Amygdala (tissue), 56 donors: ENCODE measurements at regions not wholly inside any gene's neighbourhood (a gene's known extent, or its start where the extent isn't known, plus 50 kb on each side); places are given as distances from the start of the nearest gene placed in this dataset.
"Not testable (repeated sequence)": the region's sequence is repeated elsewhere in the genome, so short reads cannot be mapped to it uniquely, and the experiment has no call there.

Source experiments
- DNase-seq, 56 donors: peaks; one replicate each; lab custom pipeline; 2025; lab: John Stamatoyannopoulos, UW

DNA sequence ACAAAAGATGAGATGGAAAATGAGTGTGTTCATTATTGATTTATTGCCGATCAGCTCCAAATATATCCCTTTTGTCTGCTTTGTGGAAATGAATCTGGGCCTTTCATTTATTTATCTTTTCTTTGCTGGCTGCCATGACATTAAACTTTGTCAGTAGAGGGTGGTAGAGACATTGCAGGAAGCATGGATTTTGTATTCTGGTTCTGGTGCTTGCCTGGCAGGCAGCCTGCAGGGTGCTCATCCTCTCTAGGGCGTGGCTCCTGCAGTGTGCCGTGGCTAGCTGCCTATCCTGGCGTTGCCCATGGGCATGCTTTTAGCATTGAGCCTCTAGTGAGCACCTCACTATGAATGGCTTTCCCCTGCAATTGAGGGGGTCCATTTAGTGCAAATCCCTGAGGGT lies 593.1 kb downstream of the RNF144A start:
- DNase-seq, result no peak

- DNase-seq, result no peak
These were observed 596.6 kb downstream of the RNF144A start for GRCh38 chr2:7513834-7514233.

DNA sequence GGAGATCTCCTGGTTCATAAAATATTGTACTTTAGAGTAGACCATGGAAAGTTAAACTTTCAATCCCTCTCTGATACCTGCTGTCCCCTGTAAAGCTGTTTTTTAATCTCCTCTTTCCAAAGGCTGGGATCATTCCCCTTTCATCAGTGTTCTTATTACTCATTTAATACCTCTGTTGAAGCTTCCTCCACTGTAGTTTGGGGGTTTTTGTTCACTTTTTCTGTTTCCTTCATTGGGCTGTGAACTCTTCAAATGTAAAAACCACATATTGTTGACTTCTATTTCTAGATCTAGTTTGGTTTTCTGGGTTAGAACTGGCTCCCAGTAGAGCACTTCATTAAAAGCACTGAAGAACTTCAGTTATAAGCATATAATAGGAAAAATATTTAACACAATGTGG lies 598.1 kb downstream of the RNF144A start:
- DNase-seq, result no peak

- DNase-seq, result no peak
These were observed 599.4 kb downstream of the RNF144A start for GRCh38 chr2:7516484-7517063.

- no peak for DNase-seq
These were observed 599.9 kb downstream of the RNF144A start for GRCh38 chr2:7517088-7517487.

DNA sequence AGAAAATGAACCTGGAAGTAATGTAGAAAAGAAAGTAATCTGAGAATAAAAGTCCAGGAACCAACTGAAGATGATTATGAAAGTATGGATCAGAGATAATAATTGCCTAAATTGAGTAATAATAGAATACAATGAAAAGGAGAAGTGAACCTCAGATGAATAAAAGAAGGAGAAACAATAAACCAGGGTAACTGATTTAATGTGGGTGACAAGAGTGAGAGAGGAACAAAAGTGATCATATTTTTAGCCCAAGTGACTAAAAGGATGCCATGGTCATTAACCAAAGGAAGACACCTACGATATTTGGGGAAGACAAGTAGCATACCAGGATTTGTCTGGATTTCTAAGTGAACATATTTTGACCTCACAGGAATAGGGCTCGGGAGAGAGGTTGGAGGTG lies 600.6 kb downstream of the RNF144A start:
- no peak for DNase-seq

DNA sequence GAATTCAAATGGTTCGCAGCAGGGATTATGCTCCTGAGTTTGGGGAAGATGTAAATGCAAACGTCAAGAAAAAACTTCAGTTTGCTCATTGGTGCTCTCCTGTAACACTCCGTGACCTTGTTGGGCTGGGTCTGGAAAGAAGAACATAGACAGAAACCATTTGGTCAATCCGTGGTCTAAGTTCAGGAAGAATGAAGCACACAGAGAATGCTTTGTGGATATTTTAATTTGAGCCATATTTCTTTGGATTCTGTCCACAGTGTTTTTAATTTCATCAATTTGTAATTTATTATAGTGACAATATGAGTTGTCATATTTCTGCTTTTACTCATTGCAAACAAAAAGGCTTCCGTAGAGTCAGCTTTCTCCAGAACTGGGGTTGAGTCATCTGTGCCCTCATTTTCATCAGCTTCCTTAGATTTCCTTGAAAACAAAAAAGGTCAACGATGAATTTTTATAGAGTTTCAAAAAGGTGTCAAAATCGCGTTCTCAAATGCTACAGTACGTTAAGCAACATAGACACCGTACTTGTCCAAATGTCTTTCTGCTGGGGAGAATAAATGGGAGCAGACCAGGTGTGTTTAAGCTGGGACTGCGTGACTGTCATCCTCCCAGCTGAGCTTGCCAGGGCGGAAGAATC lies 606.4 kb downstream of the RNF144A start:
- DNase-seq, result no peak

DNA sequence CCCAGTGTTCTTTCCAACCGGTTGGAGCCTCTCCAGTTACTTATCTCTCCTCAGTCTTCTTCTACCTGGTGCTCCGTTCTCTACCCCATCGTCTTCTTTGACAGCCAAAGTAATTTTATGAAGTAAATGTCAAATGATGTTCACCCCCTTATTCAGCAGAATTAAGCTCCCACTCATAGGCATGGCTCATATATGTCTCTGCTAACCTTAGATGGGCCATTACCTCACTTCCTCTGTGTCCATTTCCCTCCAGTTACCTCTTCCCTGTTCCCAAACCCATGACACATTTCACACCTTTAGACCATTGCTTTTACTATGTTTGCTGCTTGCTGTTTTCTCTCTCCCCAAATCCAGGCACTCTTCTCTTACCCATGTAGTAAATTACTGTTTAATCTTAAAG lies 607.0 kb downstream of the RNF144A start:
- DNase-seq, result no peak

DNA sequence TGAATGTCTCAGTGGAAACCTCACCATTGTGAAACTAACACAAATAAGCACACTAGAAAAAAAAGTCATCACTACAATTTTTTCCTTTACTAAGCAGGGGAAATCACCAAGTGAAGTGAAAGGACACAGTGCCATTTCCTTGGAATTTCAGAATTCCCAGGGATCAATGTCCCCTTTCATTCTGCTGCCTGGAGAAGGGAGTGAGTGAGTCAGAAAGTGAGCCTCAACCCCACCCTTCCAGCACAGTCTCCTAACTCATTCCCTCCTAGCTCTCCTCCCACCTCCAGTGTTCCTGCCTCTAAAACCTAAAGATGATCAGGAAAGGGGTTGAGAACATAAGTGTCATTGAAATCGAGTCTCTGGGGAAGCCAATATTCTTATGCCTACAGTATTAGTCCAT lies 608.5 kb downstream of the RNF144A start:
- no peak for DNase-seq

DNA sequence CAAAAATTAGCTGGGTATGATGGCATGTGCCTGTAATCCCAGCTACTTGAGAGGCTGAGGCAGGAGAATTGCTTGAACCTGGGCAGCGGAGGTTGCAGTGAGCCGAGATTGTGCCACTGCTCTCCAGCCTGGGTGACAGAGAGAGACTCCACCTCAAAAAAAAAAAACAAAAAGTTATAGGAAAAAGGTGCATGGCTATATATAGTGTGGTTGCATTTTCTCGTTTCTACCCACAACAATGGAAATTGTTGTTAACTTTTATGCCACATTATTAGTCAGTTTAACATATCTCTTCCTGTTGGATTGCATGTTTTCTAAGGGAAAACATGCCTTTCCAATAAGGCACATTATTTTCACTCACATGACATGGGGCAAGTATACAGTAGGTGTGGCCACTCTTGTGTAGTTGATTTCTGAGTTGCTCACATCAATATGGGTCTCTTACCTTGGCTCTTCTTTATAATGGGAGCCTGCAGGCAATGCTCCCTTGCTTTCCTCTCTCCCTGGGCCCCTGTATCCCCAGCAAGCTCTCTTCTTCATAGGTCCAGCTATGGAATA lies 610.0 kb downstream of the RNF144A start:
- DNase-seq, result no peak

- no peak for DNase-seq
These were observed 612.8 kb downstream of the RNF144A start for GRCh38 chr2:7530001-7530400.

DNA sequence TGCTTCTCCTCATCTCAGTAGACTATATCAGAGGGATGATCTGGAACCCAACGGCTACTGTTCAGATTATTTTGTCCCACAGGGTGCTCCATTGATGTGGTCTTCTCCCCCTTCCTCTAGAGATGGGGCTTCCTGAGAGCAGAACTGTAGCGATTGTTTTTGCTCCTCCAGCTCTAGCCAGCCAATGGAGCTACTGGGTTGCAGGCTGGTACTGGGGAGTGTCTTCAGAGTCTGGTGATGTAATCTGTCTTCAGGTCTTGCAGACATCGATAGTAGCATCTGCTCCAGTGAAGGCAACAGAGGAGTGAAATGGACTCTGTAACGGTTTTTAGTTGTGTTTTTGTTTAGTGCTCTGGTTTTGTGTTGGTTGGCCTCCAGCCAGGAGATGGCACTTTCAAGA lies 621.9 kb downstream of the RNF144A start:
- no peak for DNase-seq

DNA sequence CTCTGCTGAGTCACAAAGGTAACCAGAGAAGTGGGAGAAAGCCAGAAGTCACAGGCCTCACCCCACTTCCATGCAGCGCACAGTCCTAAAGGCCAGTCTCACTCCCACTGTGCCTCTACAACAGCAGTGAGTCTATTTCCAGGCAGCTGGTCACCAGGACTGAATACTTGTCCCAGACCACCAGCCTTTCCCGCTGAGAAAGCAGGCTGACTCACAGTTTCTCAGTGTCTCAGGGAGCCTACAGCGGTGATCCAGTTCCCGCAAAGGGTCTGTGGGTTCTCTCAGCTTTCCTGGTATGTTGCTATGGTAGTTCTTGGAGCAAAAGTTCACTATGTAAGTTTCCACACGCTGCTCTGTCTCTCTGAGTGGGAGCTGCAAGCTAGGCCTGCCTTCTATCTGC lies 622.5 kb downstream of the RNF144A start:
- DNase-seq, result no peak

DNA sequence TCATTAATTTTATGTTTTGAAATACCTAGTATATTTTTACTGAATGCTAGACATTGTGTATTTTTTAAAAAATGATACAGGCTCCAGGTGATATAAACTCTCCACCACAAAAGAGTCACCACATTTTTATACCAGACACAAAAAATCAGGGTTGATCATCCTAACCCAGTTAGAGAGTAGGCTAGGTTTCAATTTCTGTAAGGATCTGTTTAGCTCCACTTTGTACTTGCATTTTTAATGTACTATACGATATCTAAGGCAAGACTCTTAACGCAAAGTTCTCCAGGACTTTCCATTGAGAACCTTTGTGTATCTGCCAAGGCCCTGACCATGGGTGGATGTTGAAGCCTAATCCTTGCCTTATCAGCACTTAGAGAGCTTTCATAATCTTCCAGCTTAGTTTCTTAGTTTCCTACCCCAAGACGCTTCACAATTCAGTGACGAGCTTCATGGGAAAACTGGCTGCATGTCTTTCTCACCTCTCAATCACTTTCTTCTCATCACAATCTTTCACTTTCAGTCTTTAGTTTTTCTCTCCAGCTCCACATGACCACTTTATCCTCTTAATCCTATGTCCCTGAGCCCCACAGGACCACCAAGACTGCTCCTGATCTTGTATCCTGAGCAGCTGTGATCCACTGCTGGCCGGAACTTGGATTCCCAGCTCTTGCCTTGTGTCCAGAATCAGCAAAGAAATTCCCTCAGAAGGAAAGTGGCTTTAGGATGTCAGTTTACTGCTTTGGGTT lies 635.8 kb downstream of the RNF144A start:
- DNase-seq, result no peak

DNA sequence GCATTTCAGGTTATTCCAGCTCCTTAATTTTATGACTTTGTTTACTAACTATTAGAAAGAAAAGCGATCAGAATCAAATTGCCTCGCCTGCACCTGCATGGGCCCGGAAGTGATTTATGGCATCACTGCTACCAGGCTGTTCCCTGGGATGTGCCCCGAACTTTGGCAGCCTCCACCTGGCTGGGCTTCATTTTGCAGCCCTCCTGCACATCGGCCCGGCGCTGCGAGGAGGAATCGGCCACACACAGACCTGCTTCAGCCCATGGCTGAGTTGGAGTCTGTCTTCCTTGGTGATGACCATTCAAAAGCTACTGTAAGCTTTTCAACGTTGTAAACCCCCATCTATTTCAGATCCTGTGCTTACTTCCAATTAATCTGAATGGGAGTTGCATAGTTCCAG lies 638.0 kb downstream of the RNF144A start:
- no peak for DNase-seq

- DNase-seq, result no peak
These were observed 640.2 kb downstream of the RNF144A start for GRCh38 chr2:7557376-7557775.

DNA sequence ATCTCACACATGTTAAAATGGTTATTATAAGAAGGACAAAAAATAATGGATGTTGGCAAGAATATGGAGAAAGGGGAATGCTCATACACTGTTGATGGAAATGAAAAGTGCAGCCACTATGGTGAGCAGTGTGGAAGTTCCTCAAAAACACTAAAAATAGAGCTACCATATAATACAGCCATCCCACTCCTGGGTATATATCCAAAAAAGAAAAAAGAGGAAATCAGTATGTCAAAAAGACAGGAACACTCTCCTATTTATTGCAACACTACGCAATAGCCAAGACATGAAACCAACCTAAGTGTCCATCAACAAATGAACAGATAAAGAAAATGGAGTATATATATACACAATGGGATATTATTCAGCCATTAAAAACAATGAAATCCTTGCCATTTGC lies 642.6 kb downstream of the RNF144A start:
- no peak for DNase-seq

DNA sequence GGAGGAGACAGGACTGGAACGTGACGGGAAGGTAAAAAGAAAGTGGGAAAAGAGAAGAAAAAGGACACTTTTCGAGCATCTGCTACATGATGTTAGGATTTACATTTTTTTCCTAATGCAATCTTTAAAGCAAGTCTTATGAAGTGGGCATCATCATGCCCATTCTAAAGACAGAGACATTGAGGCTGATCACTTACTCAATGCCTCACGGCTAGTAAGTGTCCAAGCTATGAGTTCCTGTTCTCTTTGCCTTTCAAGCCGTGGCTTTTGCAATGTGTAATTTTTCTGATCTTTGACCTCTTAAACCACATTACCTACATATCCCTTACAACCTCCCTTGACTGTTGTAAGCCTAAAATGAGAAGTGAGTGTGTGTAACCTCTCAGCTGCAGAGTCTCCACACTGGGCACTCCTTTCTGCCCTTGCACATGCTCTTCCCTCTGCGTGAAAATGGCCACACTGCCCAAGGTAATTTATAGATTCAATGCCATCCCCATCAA lies 649.2 kb downstream of the RNF144A start:
- DNase-seq, result no peak

- not testable (repeated sequence) for DNase-seq
These were observed 649.9 kb downstream of the RNF144A start for GRCh38 chr2:7567116-7567515.

GRCh38 chr2:7567646-7568045 lies 650.4 kb downstream of the RNF144A start:
- DNase-seq, result no peak

- DNase-seq, result no peak
These were observed 653.0 kb downstream of the RNF144A start for GRCh38 chr2:7570247-7570646.

- DNase-seq, result no peak
These were observed 654.5 kb downstream of the RNF144A start for GRCh38 chr2:7571701-7572100.
